Calu3 (cell line): ENCODE measurements at regions not wholly inside any gene's neighbourhood (a gene's known extent, or its start where the extent isn't known, plus 50 kb on each side); places are given as distances from the start of the nearest gene placed in this dataset.

Experiments
- BruUV-seq: library from RNA; stranded (reverse); fragments of 400-500 nt; replicated peaks from 2 replicates; lab custom pipeline; 2021; lab: Mats Ljungman, UMichigan
- CTCF ChIA-PET: fragments of 300-600 bp; sonication (Branson Sonifier 250); formaldehyde crosslinking; loops from one replicate; lab custom pipeline; 2022; ENCODE audit warnings: antibody characterized with exemption; lab: Charles Lee
- DNase-seq: peaks from one replicate; pipeline ENCODE4 v3.0.0; 2022
- H3K27ac Mint-ChIP-seq: one replicate; pipeline ENCODE4 v1.8.0; 2022; ENCODE audit warnings: mixed read lengths; ENCODE audit not compliant: unreplicated experiment
- H3K27me3 Mint-ChIP-seq: one replicate; pipeline ENCODE4 v1.8.0; 2022; ENCODE audit warnings: mixed read lengths; ENCODE audit not compliant: unreplicated experiment
- H3K36me3 Mint-ChIP-seq: one replicate; pipeline ENCODE4 v1.8.0; 2022; ENCODE audit warnings: mild to moderate bottlenecking, moderate library complexity, mixed read lengths; ENCODE audit not compliant: insufficient read depth, unreplicated experiment
- H3K4me1 Mint-ChIP-seq: one replicate; pipeline ENCODE4 v1.8.0; 2022; ENCODE audit warnings: mild to moderate bottlenecking, low read depth, mixed read lengths; ENCODE audit not compliant: unreplicated experiment
- H3K4me3 Mint-ChIP-seq: one replicate; pipeline ENCODE4 v1.8.0; 2022; ENCODE audit warnings: mild to moderate bottlenecking, low read depth, moderate library complexity, mixed read lengths; ENCODE audit not compliant: unreplicated experiment
- H3K9me3 Mint-ChIP-seq: one replicate; pipeline ENCODE4 v1.8.0; 2022; ENCODE audit warnings: low read depth, mixed read lengths; ENCODE audit not compliant: unreplicated experiment
- intact Hi-C: fragments of 100-400 bp; cut with micrococcal nuclease; formaldehyde crosslinking; loops from one replicate; pipeline ENCODE4 v1.10.0; 2022; ENCODE audit not compliant: unreplicated experiment
- TF ChIP-seq, protein P1 (sequence below): fragments of 200-600 bp; IDR thresholded peaks from one replicate; pipeline ENCODE4 v1.8.0; 2022; ENCODE audit warnings: antibody characterized with exemption; ENCODE audit not compliant: unreplicated experiment

DNA sequence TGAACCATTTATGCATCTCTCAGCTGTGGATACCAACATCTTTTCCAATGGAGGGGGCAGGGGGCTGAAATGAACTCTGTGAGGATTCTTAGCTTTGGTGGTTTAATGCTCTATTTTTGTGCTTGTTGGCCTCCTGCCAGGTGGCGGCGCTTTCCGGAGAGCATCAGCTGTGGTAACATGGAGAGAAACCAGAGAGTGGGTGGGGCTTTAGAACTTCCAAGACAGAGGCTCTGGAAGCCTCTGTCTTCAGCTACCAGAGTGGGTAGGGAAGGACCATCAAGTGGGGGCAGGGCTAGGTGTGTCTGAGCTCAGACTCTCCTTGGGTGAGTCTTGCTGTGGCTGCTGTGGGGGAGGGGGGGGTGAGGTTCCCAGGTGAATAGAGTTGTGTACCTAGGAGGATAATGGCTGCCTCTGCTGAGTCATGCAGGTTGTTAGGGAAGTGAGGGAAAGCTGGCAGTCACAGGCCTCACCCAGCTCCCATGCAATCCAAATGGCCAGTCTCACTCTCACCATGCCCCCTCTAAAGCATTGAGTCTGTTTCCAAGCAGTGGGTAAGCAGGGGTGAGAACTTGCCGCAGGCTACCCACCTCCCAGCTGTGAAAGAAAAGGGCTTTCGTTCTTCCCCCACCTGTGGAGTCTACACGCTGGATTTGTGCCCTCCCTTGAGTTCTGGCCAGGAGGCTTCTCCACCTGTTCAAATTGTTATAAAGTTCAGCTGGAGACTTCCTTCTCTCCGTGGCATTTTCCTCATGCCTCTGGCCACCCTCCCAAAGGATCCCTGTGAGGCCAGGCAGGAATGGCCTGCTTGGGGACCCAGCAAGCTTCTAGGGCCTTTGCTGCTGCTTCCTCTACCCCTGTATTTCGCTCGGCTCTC, 527.0 kb downstream of the NEBL start:
- H3K27ac Mint-ChIP-seq = no peak overlapping the region
- H3K36me3 Mint-ChIP-seq = no peaks in the 10 kb centered on the region
- no TSS peak for BruUV-seq
- no peaks in the 10 kb centered on the region for H3K27me3 Mint-ChIP-seq
- intact Hi-C loops = no loop called here
- TF ChIP-seq, protein P1, sequence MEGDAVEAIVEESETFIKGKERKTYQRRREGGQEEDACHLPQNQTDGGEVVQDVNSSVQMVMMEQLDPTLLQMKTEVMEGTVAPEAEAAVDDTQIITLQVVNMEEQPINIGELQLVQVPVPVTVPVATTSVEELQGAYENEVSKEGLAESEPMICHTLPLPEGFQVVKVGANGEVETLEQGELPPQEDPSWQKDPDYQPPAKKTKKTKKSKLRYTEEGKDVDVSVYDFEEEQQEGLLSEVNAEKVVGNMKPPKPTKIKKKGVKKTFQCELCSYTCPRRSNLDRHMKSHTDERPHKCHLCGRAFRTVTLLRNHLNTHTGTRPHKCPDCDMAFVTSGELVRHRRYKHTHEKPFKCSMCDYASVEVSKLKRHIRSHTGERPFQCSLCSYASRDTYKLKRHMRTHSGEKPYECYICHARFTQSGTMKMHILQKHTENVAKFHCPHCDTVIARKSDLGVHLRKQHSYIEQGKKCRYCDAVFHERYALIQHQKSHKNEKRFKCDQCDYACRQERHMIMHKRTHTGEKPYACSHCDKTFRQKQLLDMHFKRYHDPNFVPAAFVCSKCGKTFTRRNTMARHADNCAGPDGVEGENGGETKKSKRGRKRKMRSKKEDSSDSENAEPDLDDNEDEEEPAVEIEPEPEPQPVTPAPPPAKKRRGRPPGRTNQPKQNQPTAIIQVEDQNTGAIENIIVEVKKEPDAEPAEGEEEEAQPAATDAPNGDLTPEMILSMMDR = no peak
- CTCF ChIA-PET = interaction anchor here (0.7 kb wide), 2 partner anchors 80 to 400 kb away, joined by 6 to 7 read pairs; no protein-coding TSS in a partner anchor
- no peak overlapping the region for H3K4me3 Mint-ChIP-seq
- H3K9me3 Mint-ChIP-seq = peaks cover 19% of the 10 kb centered on the region
- no peaks in the 10 kb centered on the region for H3K4me1 Mint-ChIP-seq
- DNase-seq = no peak

DNA sequence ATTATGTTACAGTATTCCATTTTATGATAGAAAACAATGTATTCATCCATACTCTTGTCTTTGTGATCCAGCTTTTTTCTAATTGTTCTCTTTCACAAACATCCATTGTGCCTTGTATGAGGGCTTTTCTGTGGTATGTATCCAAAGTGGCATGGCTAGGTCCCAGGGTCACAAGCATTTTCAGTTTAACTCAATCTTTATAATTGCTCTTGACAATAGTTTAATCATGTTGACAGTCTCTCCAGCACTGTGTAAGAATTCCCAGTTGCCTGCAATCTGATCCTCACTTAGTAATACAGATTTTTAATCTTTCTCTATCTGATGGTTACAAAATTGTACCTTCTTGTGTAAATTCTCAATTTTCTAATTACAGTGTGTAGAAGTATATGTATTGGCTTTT, 533.4 kb downstream of the NEBL start:
- TF ChIP-seq, protein P1 = no peak
- intact Hi-C loops = no loop called here
- no TSS peak for BruUV-seq
- CTCF ChIA-PET = interaction anchor here (0.7 kb wide), 1 partner anchor 105 kb away, joined by 3 read pairs; no protein-coding TSS in a partner anchor
- no peaks in the 10 kb centered on the region for H3K27me3 Mint-ChIP-seq
- no peak overlapping the region for H3K4me3 Mint-ChIP-seq
- peaks cover 18% of the 10 kb centered on the region for H3K9me3 Mint-ChIP-seq
- H3K36me3 Mint-ChIP-seq = no peaks in the 10 kb centered on the region
- no peak overlapping the region for H3K27ac Mint-ChIP-seq
- no peaks in the 10 kb centered on the region for H3K4me1 Mint-ChIP-seq
- DNase-seq = no peak

DNA sequence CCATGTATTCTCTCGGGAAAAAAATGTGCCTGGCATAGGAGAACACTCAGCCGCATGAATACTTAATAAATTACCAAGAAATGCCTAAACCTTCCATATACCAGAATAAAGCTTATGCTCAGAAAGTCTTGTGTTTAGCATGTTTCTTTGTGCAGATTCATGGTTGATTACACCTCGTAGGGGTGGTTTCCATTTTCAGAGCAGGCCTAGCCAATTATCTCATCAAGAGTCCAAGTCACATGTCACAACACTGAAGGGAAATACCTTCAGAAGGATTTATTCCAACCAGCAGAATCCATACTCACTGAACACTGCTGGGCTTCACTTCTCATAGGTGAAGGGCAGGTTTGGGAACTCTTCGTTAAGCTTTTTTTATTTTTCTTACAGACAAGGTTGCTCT, 539.7 kb downstream of the PLXDC2 start:
- H3K27ac Mint-ChIP-seq = no peak overlapping the region

DNA sequence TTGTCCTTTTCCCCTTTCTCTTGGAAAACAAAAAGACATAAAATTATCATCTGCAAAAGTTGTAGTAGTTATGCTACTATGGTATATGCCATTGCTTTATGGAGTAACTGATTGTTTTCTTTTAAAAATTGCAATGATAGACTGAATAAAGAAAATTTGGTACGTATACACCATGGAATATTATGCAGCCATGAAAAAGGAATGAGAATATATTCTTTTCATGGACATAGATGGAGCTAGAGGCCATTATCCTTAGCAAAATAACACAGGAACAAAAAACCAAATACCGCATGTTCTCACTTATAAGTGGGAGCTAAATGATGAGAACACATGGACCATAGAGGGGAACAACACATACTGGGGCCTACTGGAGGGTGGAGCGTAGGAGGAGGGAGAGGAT, 538.8 kb downstream of the PLXDC2 start:
- Mint-ChIP-seq H3K9me3 (peaks cover 14% of the 10 kb centered on the region), H3K27me3 (no peaks in the 10 kb centered on the region), H3K4me1 (no peaks in the 10 kb centered on the region), H3K36me3 (no peaks in the 10 kb centered on the region), H3K27ac (no peak overlapping the region), H3K4me3 (no peak overlapping the region)
- no peak for DNase-seq
- intact Hi-C loops = no loop called here
- BruUV-seq = no TSS peak
- CTCF ChIA-PET = no interaction called here
- TF ChIP-seq, protein P1 = no peak

More for the DNA sequence above, 539.7 kb downstream of the PLXDC2 start:
- H3K9me3 Mint-ChIP-seq = peaks cover 14% of the 10 kb centered on the region
- H3K4me3 Mint-ChIP-seq = no peak overlapping the region
- TF ChIP-seq, protein P1 = no peak
- CTCF ChIA-PET = no interaction called here
- no peaks in the 10 kb centered on the region for H3K27me3 Mint-ChIP-seq
- BruUV-seq = no TSS peak
- no peaks in the 10 kb centered on the region for H3K36me3 Mint-ChIP-seq
- H3K4me1 Mint-ChIP-seq = no peaks in the 10 kb centered on the region
- DNase-seq = no peak
- intact Hi-C loops = no loop called here
